A673 (cell line): ENCODE measurements at regions not wholly inside any gene's neighbourhood (a gene's known extent, or its start where the extent isn't known, plus 50 kb on each side); places are given as distances from the start of the nearest gene placed in this dataset.

Source experiments
- BruUV-seq: library from RNA; stranded (reverse); fragments of 400-500 nt; replicated peaks from 2 replicates; lab custom pipeline; 2021; lab: Mats Ljungman, UMichigan
- CTCF ChIA-PET: fragments of 300-600 bp; sonication (Branson Sonifier 250); formaldehyde crosslinking; loops from one replicate; lab custom pipeline; 2022; ENCODE audit warnings: antibody characterized with exemption; lab: Charles Lee
- POLR2A ChIA-PET: fragments of 300-600 bp; sonication (Branson Sonifier 250); formaldehyde crosslinking; loops from one replicate; lab custom pipeline; 2022; ENCODE audit warnings: antibody characterized with exemption; ENCODE audit not compliant: low non-redundant PET; lab: Charles Lee
- DNase-seq: peaks from one replicate; pipeline ENCODE4 v3.0.0-alpha.2; 2015; ENCODE audit warnings: low spot score
- H3K27ac ChIP-seq: fragments of 200-600 bp; sonication (generic); 2 replicates; pipeline ENCODE4 v1.5.1; 2016; ENCODE audit warnings: mixed run types, low read depth, mild to moderate bottlenecking, mixed read lengths, antibody characterized with exemption, low read length; ENCODE audit not compliant: poor library complexity, severe bottlenecking
- H3K27me3 ChIP-seq: fragments of 200-600 bp; sonication (generic); replicated peaks from 2 replicates; pipeline ENCODE4 v1.6.1; 2017; ENCODE audit warnings: mixed run types, low read depth, mild to moderate bottlenecking, mixed read lengths, antibody characterized with exemption, low read length; ENCODE audit not compliant: insufficient read depth, poor library complexity
- H3K36me3 ChIP-seq: fragments of 200-600 bp; sonication (generic); 2 replicates; pipeline ENCODE4 v1.6.1; 2016; ENCODE audit warnings: mixed run types, mild to moderate bottlenecking, mixed read lengths, antibody characterized with exemption, low read length; ENCODE audit not compliant: insufficient read depth, poor library complexity, severe bottlenecking
- H3K4me1 ChIP-seq: fragments of 200-600 bp; sonication (generic); 2 replicates; pipeline ENCODE4 v1.6.1; 2017; ENCODE audit warnings: mixed run types, mild to moderate bottlenecking, mixed read lengths, antibody characterized with exemption, low read length; ENCODE audit not compliant: insufficient read depth, poor library complexity, severe bottlenecking
- H3K4me3 ChIP-seq: fragments of 200-600 bp; sonication (generic); 2 replicates; pipeline ENCODE4 v1.5.1; 2016; ENCODE audit warnings: low read depth, mixed run types, mild to moderate bottlenecking, mixed read lengths, low read length; ENCODE audit not compliant: poor library complexity, severe bottlenecking
- H3K9me3 ChIP-seq: fragments of 200-600 bp; sonication (generic); 2 replicates; pipeline ENCODE4 v1.6.1; 2016; ENCODE audit warnings: mixed run types, low read depth, mild to moderate bottlenecking, mixed read lengths, antibody characterized with exemption, low read length; ENCODE audit not compliant: poor library complexity, severe bottlenecking
- EZH2 ChIP-seq: fragments of 200-600 bp; sonication (generic); IDR thresholded peaks from 2 replicates; pipeline ENCODE4 v1.6.1; 2017; ENCODE audit warnings: borderline replicate concordance, low read depth, mild to moderate bottlenecking, mixed read lengths, antibody characterized with exemption, low read length; ENCODE audit not compliant: poor library complexity, severe bottlenecking
- intact Hi-C: fragments of 100-400 bp; cut with micrococcal nuclease; formaldehyde crosslinking; loops from one replicate; pipeline ENCODE4 v1.10.0; 2022; ENCODE audit not compliant: unreplicated experiment
- TF ChIP-seq, protein P1 (sequence below): fragments of 300-800, 200-600 bp; sonication (generic); conservative IDR thresholded peaks from 2 replicates; pipeline ENCODE4 v1.5.1; 2017; ENCODE audit warnings: low read depth, mild to moderate bottlenecking, antibody characterized with exemption, low read length, moderate library complexity, mixed read lengths

DNA sequence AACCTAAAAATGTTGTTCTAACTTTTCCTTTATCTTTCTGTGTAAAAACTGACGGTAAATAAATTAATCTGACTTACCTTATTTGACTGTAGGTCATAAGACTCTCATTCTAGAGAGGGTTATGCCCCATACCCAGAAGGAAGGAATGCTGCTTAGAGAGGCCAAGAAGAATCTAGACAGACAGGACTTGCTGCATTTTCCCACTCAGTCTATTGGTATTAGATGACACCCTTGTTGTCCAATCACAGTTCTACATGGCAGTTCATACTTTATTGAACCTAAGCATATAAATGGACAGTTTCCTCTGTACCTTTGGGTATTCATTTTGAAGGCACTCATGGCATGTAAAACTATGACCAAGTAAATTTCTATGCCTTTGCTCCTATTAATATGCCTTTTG lies 359.6 kb upstream of the ID4 start:
- Histone ChIP-seq H3K36me3 (no peaks in the 10 kb centered on the region), H3K9me3 (no peaks in the 10 kb centered on the region), H3K4me1 (no peaks in the 10 kb centered on the region), H3K27ac (no peak overlapping the region), H3K4me3 (no peak overlapping the region), H3K27me3 (no peaks in the 10 kb centered on the region)
- no peak for DNase-seq
- ChIA-PET POLR2A (no interaction called here), CTCF (no interaction called here)
- intact Hi-C loops: no loop called here
- BruUV-seq: no TSS peak
- no peak for TF ChIP-seq EZH2
- TF ChIP-seq, protein P1, sequence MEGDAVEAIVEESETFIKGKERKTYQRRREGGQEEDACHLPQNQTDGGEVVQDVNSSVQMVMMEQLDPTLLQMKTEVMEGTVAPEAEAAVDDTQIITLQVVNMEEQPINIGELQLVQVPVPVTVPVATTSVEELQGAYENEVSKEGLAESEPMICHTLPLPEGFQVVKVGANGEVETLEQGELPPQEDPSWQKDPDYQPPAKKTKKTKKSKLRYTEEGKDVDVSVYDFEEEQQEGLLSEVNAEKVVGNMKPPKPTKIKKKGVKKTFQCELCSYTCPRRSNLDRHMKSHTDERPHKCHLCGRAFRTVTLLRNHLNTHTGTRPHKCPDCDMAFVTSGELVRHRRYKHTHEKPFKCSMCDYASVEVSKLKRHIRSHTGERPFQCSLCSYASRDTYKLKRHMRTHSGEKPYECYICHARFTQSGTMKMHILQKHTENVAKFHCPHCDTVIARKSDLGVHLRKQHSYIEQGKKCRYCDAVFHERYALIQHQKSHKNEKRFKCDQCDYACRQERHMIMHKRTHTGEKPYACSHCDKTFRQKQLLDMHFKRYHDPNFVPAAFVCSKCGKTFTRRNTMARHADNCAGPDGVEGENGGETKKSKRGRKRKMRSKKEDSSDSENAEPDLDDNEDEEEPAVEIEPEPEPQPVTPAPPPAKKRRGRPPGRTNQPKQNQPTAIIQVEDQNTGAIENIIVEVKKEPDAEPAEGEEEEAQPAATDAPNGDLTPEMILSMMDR: no peak

DNA sequence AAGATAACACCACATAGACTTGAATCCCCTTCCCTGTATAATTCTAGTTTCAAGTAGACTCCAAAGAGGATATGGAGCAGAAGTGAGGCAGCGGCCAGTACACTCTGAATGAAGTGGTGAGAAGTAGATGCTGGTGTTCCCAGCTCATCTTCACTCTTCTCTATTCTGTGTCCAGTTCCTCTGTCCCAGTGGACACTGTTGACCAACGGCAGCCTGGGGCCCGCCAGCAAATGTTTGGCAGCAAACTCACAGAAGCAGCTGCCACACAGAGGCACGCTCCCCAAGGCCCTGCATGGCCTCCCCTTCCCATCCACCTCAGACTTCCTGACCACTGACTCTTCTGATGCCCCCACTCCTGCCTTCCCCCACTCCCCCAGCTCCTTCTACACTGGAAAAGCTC lies 358.9 kb upstream of the ID4 start:
- Histone ChIP-seq H3K4me1 (no peaks in the 10 kb centered on the region), H3K9me3 (no peaks in the 10 kb centered on the region), H3K4me3 (no peak overlapping the region), H3K36me3 (no peaks in the 10 kb centered on the region), H3K27ac (no peak overlapping the region), H3K27me3 (no peaks in the 10 kb centered on the region)
- TF ChIP-seq, protein P1: no peak
- TF ChIP-seq EZH2: no peak
- ChIA-PET CTCF (no interaction called here), POLR2A (no interaction called here)
- DNase-seq: no peak
- intact Hi-C loops: no loop called here
- no TSS peak for BruUV-seq

DNA sequence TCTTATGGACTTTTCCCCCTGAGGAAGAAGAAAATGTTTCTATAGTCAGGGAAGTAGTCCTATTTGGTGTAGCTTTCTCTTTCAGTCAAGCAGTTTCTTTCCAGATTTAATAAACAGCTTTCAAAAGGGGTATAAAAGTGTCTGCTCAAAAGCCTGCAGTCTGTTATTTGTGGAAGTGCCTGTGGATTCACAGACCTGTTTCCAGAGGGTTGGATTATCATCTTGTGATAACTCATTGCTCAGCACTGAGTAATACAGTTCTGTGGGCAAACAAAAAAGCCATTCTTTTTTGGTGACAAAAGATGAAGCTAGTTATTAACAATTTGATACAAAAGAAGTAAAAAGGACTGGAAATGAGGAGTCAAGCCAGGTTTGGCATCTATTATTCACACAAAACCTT lies 358.2 kb upstream of the ID4 start:
- H3K4me1 ChIP-seq: no peaks in the 10 kb centered on the region
- no peaks in the 10 kb centered on the region for H3K36me3 ChIP-seq
- H3K9me3 ChIP-seq: no peaks in the 10 kb centered on the region
- CTCF ChIA-PET: no interaction called here
- no peak for DNase-seq
- H3K27me3 ChIP-seq: no peaks in the 10 kb centered on the region
- intact Hi-C loops: no loop called here
- no peak overlapping the region for H3K4me3 ChIP-seq
- POLR2A ChIA-PET: no interaction called here
- H3K27ac ChIP-seq: no peak overlapping the region
- BruUV-seq: no TSS peak
- TF ChIP-seq, protein P1: no peak
- TF ChIP-seq EZH2: no peak
